Retinal pigment epithelial cell (primary cell): ENCODE measurements at regions not wholly inside any gene's neighbourhood (a gene's known extent, or its start where the extent isn't known, plus 50 kb on each side); places are given as distances from the start of the nearest gene placed in this dataset.
"Not testable (repeated sequence)": the region's sequence is repeated elsewhere in the genome, so short reads cannot be mapped to it uniquely, and the experiment has no call there.

ENCODE experiments used
- DNase-seq: peaks from one replicate; pipeline ENCODE4 v3.0.0-alpha.2; 2010; ENCODE audit warnings: low read depth
- H3K4me3 ChIP-seq: 2 replicates; pipeline ENCODE4 v1.5.1; 2011; ENCODE audit warnings: mild to moderate bottlenecking, low read length, control low read depth, moderate library complexity
- TF ChIP-seq, protein P1 (sequence below): conservative IDR thresholded peaks from 2 replicates; pipeline ENCODE4 v1.5.1; 2011; ENCODE audit warnings: low read depth, low read length, control low read depth, inconsistent platforms

- TF ChIP-seq, protein P1, sequence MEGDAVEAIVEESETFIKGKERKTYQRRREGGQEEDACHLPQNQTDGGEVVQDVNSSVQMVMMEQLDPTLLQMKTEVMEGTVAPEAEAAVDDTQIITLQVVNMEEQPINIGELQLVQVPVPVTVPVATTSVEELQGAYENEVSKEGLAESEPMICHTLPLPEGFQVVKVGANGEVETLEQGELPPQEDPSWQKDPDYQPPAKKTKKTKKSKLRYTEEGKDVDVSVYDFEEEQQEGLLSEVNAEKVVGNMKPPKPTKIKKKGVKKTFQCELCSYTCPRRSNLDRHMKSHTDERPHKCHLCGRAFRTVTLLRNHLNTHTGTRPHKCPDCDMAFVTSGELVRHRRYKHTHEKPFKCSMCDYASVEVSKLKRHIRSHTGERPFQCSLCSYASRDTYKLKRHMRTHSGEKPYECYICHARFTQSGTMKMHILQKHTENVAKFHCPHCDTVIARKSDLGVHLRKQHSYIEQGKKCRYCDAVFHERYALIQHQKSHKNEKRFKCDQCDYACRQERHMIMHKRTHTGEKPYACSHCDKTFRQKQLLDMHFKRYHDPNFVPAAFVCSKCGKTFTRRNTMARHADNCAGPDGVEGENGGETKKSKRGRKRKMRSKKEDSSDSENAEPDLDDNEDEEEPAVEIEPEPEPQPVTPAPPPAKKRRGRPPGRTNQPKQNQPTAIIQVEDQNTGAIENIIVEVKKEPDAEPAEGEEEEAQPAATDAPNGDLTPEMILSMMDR: peak; percentile 57
- no peak overlapping the region for H3K4me3 ChIP-seq
- DNase-seq: peak; percentile 3
These were observed 95.9 kb upstream of the PPP2R5C start for GRCh38 chr14:101665478-101666078.

- DNase-seq: no peak
- no peak overlapping the region for H3K4me3 ChIP-seq
- TF ChIP-seq, protein P1: no peak
These were observed 95.2 kb upstream of the PPP2R5C start for GRCh38 chr14:101666264-101666663.

- DNase-seq: no peak
- TF ChIP-seq, protein P1: no peak
- no peak overlapping the region for H3K4me3 ChIP-seq
These were observed 91.9 kb upstream of the PPP2R5C start for GRCh38 chr14:101669629-101670028.

- H3K4me3 ChIP-seq: no peak overlapping the region
- no peak for DNase-seq
- TF ChIP-seq, protein P1: no peak
These were observed 87.6 kb upstream of the PPP2R5C start for GRCh38 chr14:101673873-101674272.

DNA sequence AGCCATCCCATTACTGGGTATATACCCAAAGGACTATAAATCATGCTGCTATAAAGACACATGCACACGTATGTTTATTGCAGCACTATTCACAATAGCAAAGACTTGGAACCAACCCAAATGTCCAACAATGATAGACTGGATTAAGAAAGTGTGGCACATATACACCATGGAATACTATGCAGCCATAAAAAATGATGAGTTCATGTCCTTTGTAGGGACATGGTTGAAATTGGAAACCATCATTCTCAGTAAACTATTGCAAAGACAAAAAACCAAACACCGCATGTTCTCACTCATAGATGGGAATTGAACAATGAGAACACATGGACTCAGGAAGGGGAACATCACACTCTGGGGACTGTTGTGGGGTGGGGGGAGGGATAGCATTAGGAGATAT is 85.7 kb upstream of the PPP2R5C start:
- not testable (repeated sequence) for H3K4me3 ChIP-seq, DNase-seq

DNA sequence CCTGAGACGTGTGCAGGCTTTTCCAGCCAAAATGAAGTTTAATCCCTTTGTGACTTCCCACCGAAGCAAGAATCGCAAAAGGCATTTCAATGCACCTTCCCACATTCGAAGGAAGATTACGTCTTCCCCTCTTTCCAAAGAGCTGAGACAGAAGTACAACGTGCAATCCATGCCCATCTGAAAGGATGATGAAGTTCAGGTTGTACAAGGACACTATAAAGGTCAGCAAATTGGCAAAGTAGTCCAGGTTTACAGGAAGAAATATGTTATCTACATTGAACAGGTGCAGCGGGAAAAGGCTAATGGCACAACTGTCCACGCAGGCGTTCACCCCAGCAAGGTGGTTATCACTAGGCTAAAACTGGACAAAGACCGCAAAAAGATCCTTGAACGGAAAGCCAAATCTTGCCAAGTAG is 83.6 kb upstream of the PPP2R5C start:
- not testable (repeated sequence) for DNase-seq, H3K4me3 ChIP-seq

DNA sequence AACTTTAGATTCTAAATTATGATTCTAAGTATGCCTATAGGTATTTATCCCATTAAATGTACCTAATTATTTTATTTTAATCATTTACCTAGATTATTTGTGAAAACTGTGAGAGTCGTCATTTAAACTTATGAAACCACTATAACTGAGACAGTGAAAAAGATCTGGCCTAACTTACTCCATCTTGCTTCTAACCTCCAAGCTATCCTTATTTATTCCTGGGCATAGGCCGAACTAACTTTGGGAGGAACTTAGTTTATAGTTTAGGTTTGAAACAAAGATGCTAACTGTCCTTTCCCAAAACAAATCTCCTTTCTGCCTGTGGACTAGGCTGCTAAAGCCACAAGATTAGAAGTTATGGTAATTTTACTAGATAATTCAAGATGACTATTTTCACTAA is 79.7 kb upstream of the PPP2R5C start:
- no peak overlapping the region for H3K4me3 ChIP-seq
- TF ChIP-seq, protein P1: no peak
- DNase-seq: no peak

GRCh38 chr14:101683365-101683764 is 78.1 kb upstream of the PPP2R5C start:
- TF ChIP-seq, protein P1: no peak
- H3K4me3 ChIP-seq: no peak overlapping the region
- DNase-seq: no peak
